ENCODE measurements at regions not wholly inside any gene's neighbourhood (a gene's known extent, or its start where the extent isn't known, plus 50 kb on each side); places are given as distances from the start of the nearest gene placed in this dataset.

- H3K9me3 Mint-ChIP-seq (ENCODE audit: low read depth), result no peaks in the 10 kb centered on the region
- no peak overlapping the region for H3K27ac Mint-ChIP-seq (ENCODE audit: unreplicated experiment)
- H3K4me3 Mint-ChIP-seq (ENCODE audit: unreplicated experiment), result no peak overlapping the region
- H3K27me3 Mint-ChIP-seq (ENCODE audit: low read depth), result no peaks in the 10 kb centered on the region
- peaks cover 7% of the 10 kb centered on the region for H3K4me1 Mint-ChIP-seq (ENCODE audit: low read depth)
- no peak for TF ChIP-seq CTCF (IDR thresholded peaks at IDR 0.05)
- no peak for DNase-seq (ENCODE audit: low spot score)
- no peaks in the 10 kb centered on the region for H3K36me3 Mint-ChIP-seq (ENCODE audit: low read depth)
Observed at GRCh38 chr2:216289470-216289869, 82.8 kb downstream of the MARCHF4 start.

GRCh38 chr2:216287251-216287650, 85.0 kb downstream of the MARCHF4 start:
- no peaks in the 10 kb centered on the region for H3K36me3 Mint-ChIP-seq (ENCODE audit: low read depth)
- H3K9me3 Mint-ChIP-seq (ENCODE audit: low read depth), result no peaks in the 10 kb centered on the region
- no peak overlapping the region for H3K27ac Mint-ChIP-seq (ENCODE audit: unreplicated experiment)
- H3K4me3 Mint-ChIP-seq (ENCODE audit: unreplicated experiment), result no peak overlapping the region
- DNase-seq (ENCODE audit: low spot score), result no peak
- TF ChIP-seq CTCF (IDR thresholded peaks at IDR 0.05), result no peak
- peaks cover 14% of the 10 kb centered on the region for H3K4me1 Mint-ChIP-seq (ENCODE audit: low read depth)
- H3K27me3 Mint-ChIP-seq (ENCODE audit: low read depth), result no peaks in the 10 kb centered on the region

GRCh38 chr2:216286616-216287231, 85.6 kb downstream of the MARCHF4 start:
- H3K27ac Mint-ChIP-seq (ENCODE audit: unreplicated experiment), result no peak overlapping the region
- no peaks in the 10 kb centered on the region for H3K9me3 Mint-ChIP-seq (ENCODE audit: low read depth)
- H3K4me1 Mint-ChIP-seq (ENCODE audit: low read depth), result peaks cover 19% of the 10 kb centered on the region
- H3K27me3 Mint-ChIP-seq (ENCODE audit: low read depth), result no peaks in the 10 kb centered on the region
- H3K4me3 Mint-ChIP-seq (ENCODE audit: unreplicated experiment), result no peak overlapping the region
- no peak for DNase-seq (ENCODE audit: low spot score)
- H3K36me3 Mint-ChIP-seq (ENCODE audit: low read depth), result no peaks in the 10 kb centered on the region
- no peak for TF ChIP-seq CTCF (IDR thresholded peaks at IDR 0.05)

- DNase-seq (ENCODE audit: low spot score), result no peak
- H3K27ac Mint-ChIP-seq (ENCODE audit: unreplicated experiment), result no peak overlapping the region
- no peaks in the 10 kb centered on the region for H3K36me3 Mint-ChIP-seq (ENCODE audit: low read depth)
- TF ChIP-seq CTCF (IDR thresholded peaks at IDR 0.05), result no peak
- peaks cover 22% of the 10 kb centered on the region for H3K4me1 Mint-ChIP-seq (ENCODE audit: low read depth)
- H3K9me3 Mint-ChIP-seq (ENCODE audit: low read depth), result no peaks in the 10 kb centered on the region
- no peak overlapping the region for H3K4me3 Mint-ChIP-seq (ENCODE audit: unreplicated experiment)
- H3K27me3 Mint-ChIP-seq (ENCODE audit: low read depth), result no peaks in the 10 kb centered on the region
Observed at GRCh38 chr2:216285701-216286100, 86.6 kb downstream of the MARCHF4 start.

- no peak for TF ChIP-seq CTCF (IDR thresholded peaks at IDR 0.05)
- DNase-seq (ENCODE audit: low spot score), result no peak
- H3K36me3 Mint-ChIP-seq (ENCODE audit: low read depth), result no peaks in the 10 kb centered on the region
- no peak overlapping the region for H3K4me3 Mint-ChIP-seq (ENCODE audit: unreplicated experiment)
- H3K4me1 Mint-ChIP-seq (ENCODE audit: low read depth), result peaks cover 22% of the 10 kb centered on the region
- no peaks in the 10 kb centered on the region for H3K9me3 Mint-ChIP-seq (ENCODE audit: low read depth)
- no peaks in the 10 kb centered on the region for H3K27me3 Mint-ChIP-seq (ENCODE audit: low read depth)
- H3K27ac Mint-ChIP-seq (ENCODE audit: unreplicated experiment), result no peak overlapping the region
Observed at GRCh38 chr2:216284708-216285107, 87.6 kb downstream of the MARCHF4 start.
